SK-N-SH (cell line): ENCODE measurements at regions not wholly inside any gene's neighbourhood (a gene's known extent, or its start where the extent isn't known, plus 50 kb on each side); places are given as distances from the start of the nearest gene placed in this dataset.

Experiments used
- CHD2 ChIP-seq: fragments of 150-350 bp; IDR thresholded peaks from 2 replicates; pipeline ENCODE4 v1.6.1; 2018; ENCODE audit warnings: low read length; ENCODE audit not compliant: partially characterized antibody
- CTCF ChIP-seq: fragments of 200-600 bp; sonication (generic); IDR thresholded peaks from 2 replicates; pipeline ENCODE4 v1.6.1; 2017; ENCODE audit warnings: antibody characterized with exemption, mild to moderate bottlenecking, moderate library complexity
- ELF1 ChIP-seq: IDR thresholded peaks from 2 replicates; pipeline ENCODE4 v1.4.0; 2012
- EZH2phosphoT487 ChIP-seq: fragments of 200-600 bp; sonication (generic); IDR thresholded peaks from 2 replicates; pipeline ENCODE4 v1.6.1; 2017; ENCODE audit warnings: low read depth, mixed run types, mild to moderate bottlenecking, antibody characterized with exemption, moderate library complexity, borderline replicate concordance
- FOSL2 ChIP-seq: IDR thresholded peaks from 2 replicates; pipeline ENCODE4 v1.4.0; 2012; ENCODE audit warnings: low read depth, mild to moderate bottlenecking, moderate library complexity, borderline replicate concordance
- FOXJ3 ChIP-seq: sonication (generic); formaldehyde crosslinking; IDR thresholded peaks from 2 replicates; pipeline ENCODE4 v1.5.1; 2020; ENCODE audit warnings: mild to moderate bottlenecking, missing genetic modification reagents
- FOXM1 ChIP-seq: IDR thresholded peaks from 2 replicates; pipeline ENCODE4 v1.4.0; 2012; ENCODE audit warnings: low read depth, mild to moderate bottlenecking
- GABPA ChIP-seq: IDR thresholded peaks from 2 replicates; pipeline ENCODE4 v1.4.0; 2012; ENCODE audit warnings: low read depth, mild to moderate bottlenecking
- JUND ChIP-seq: IDR thresholded peaks from 2 replicates; pipeline ENCODE4 v1.4.0; 2012
- MAX ChIP-seq: IDR thresholded peaks from 2 replicates; pipeline ENCODE4 v1.4.0; 2012; ENCODE audit warnings: low read depth
- MEF2A ChIP-seq: IDR thresholded peaks from 2 replicates; pipeline ENCODE4 v1.4.0; 2012; ENCODE audit warnings: low read depth, borderline replicate concordance
- NFIC ChIP-seq: IDR thresholded peaks from 2 replicates; pipeline ENCODE4 v1.4.0; 2012; ENCODE audit warnings: borderline replicate concordance
- POLR2AphosphoS5 ChIP-seq: IDR thresholded peaks from 2 replicates; pipeline ENCODE4 v1.6.1; 2012; ENCODE audit warnings: low read depth, low read length
- REST ChIP-seq: IDR thresholded peaks from 2 replicates; pipeline ENCODE4 v1.6.1; 2012; ENCODE audit warnings: mild to moderate bottlenecking, low read depth, low read length, moderate library complexity
- RFX5 ChIP-seq: IDR thresholded peaks from 2 replicates; pipeline ENCODE4 v1.6.1; 2012; ENCODE audit warnings: mild to moderate bottlenecking, improper control_type of control experiment, low read length
- RXRA ChIP-seq: IDR thresholded peaks from 2 replicates; pipeline ENCODE4 v1.4.0; 2012; ENCODE audit warnings: low read depth, mild to moderate bottlenecking, borderline replicate concordance
- SIN3A ChIP-seq: IDR thresholded peaks from 2 replicates; pipeline ENCODE4 v1.6.1; 2012; ENCODE audit warnings: low read depth, mild to moderate bottlenecking, low read length, moderate library complexity, borderline replicate concordance
- SMC3 ChIP-seq: IDR thresholded peaks from 2 replicates; pipeline ENCODE4 v1.6.1; 2012; ENCODE audit warnings: low read depth, low read length, improper control_type of control experiment
- TAF1 ChIP-seq: IDR thresholded peaks from 2 replicates; pipeline ENCODE4 v1.6.1; 2012; ENCODE audit warnings: low read depth, mild to moderate bottlenecking, low read length, moderate library complexity, borderline replicate concordance
- USF1 ChIP-seq: IDR thresholded peaks from 2 replicates; pipeline ENCODE4 v1.4.0; 2012; ENCODE audit warnings: low read depth, borderline replicate concordance
- ZBTB33 ChIP-seq: IDR thresholded peaks from 2 replicates; pipeline ENCODE4 v1.4.0; 2012; ENCODE audit warnings: low read depth, borderline replicate concordance

- TF ChIP-seq ZBTB33 (no peak), ELF1 (peak; percentile 61; the same call in 1 of the 2 replicates), CTCF (no peak), EZH2phosphoT487 (no peak), FOXJ3 (no peak), RFX5 (no peak), USF1 (0 out of 2 replicates have a peak, but pooled peaks have one; percentile 22), FOSL2 (peak; percentile 91), POLR2AphosphoS5 (peak; percentile 55; the same call in 1 of the 2 replicates), REST (no peak), RXRA (peak; percentile 90), FOXM1 (peak; percentile 91), MAX (peak; percentile 55; the same call in 1 of the 2 replicates), TAF1 (no peak), NFIC (peak; percentile 88), SIN3A (no peak), MEF2A (peak; percentile 63), CHD2 (no peak), GABPA (no peak), SMC3 (no peak), JUND (peak; percentile 91)
These were observed 226.3 kb downstream of the DLEU7 start (continued) for GRCh38 chr13:50617134-50617721.
